AG04449 (cell line): ENCODE measurements at regions not wholly inside any gene's neighbourhood (a gene's known extent, or its start where the extent isn't known, plus 50 kb on each side); places are given as distances from the start of the nearest gene placed in this dataset.

Experiments
- CTCF ChIA-PET: fragments of 350-600 bp; formaldehyde crosslinking; extraction: SDS; loops from one replicate; lab custom pipeline; 2021; ENCODE audit warnings: antibody characterized with exemption; lab: Yijun Ruan, JAX
- POLR2A ChIA-PET: fragments of 400-600, 350-600 bp; formaldehyde crosslinking; extraction: SDS; loops from one replicate; lab custom pipeline; 2020; ENCODE audit warnings: antibody characterized with exemption, inconsistent platforms; lab: Yijun Ruan, JAX
- DNase-seq: peaks from one replicate; pipeline ENCODE4 v3.0.0-alpha.2; 2010; ENCODE audit warnings: low read depth, low spot score
- H3K4me3 ChIP-seq: 2 replicates; pipeline ENCODE4 v1.5.1; 2011; ENCODE audit warnings: low read depth, mild to moderate bottlenecking, control low read depth, low read length
- TF ChIP-seq, protein P1 (sequence below): IDR thresholded peaks from one replicate; pipeline ENCODE4 v1.5.1; 2011; ENCODE audit warnings: mild to moderate bottlenecking, moderate library complexity, low read length, control low read depth, inconsistent platforms; ENCODE audit not compliant: insufficient read depth; ENCODE audit errors: missing control alignments

DNA sequence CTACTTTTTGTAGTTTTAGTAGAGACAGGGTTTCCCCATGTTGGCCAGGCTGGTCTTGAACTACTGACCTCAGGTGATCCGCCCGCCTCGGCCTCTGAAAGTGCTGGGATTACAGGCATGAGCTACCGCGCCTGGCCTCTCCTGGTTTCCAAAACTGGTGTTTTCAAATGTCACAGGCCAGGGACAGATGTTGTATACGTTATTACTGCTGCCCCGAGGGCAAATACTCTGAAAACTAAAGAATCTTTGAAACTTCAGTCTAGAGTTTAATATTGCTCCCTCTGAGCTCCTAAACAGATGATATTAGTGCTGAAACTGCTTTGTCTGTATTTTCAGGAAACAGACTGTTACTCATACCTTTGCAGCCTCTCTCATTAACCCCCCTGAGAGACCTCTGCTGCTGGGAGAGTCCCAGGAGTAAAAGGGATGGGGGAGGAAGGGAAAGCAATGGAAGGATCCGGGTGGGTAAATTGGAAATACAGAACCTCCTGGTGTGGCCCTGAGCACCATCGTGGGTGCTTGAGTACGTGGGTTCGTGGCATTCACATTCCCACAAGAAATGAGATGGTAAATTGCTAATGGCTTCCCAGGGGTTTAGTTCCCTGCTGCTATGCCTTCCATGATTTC lies 96.3 kb upstream of the IGF1R start:
- CTCF ChIA-PET = no interaction called here
- H3K4me3 ChIP-seq = no peak overlapping the region

DNA sequence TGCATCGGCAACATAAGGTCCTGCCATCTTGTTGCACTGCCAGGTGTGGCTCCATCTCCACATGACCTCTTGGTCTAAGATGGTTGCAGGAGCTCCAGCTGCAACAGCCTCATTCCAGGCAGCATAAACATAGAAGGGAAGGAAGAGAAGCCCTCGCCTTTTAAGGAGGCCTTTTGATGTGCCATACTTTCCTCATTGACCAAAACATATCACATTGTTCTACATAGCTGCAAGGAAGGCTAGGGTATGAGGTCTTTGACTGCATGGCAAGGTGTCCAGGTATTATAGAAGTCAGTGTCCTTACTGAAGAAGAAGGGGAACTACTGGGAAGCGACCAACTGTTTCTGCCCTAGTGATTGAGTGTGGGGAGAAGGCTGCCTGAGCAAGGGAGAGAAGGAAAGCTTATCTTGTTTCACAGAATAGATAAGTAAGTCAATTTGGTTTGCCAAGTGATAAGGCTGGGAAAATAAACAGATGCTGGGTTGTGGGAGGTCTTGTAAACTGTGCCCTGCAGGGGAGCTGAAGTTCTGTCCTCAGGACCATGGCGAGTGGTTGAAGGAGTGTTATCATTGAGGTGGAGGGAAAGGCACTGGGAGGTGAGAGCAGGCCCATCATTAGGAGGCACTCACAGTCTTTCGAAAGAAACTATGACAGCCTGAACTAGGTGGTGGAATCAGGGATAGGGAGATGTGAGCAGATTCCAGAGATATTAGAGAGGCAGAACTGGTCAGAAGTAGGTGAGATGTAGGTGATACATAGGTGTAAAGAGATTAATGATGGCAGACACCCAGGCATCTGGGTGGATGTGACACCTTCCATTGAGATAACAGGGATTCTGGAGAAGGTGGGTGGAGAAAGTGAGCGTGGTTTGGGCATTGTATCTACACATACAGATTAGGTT lies 93.8 kb upstream of the IGF1R start:
- DNase-seq = no peak

More for the DNA sequence above, 96.3 kb upstream of the IGF1R start:
- DNase-seq = no peak
- TF ChIP-seq, protein P1, sequence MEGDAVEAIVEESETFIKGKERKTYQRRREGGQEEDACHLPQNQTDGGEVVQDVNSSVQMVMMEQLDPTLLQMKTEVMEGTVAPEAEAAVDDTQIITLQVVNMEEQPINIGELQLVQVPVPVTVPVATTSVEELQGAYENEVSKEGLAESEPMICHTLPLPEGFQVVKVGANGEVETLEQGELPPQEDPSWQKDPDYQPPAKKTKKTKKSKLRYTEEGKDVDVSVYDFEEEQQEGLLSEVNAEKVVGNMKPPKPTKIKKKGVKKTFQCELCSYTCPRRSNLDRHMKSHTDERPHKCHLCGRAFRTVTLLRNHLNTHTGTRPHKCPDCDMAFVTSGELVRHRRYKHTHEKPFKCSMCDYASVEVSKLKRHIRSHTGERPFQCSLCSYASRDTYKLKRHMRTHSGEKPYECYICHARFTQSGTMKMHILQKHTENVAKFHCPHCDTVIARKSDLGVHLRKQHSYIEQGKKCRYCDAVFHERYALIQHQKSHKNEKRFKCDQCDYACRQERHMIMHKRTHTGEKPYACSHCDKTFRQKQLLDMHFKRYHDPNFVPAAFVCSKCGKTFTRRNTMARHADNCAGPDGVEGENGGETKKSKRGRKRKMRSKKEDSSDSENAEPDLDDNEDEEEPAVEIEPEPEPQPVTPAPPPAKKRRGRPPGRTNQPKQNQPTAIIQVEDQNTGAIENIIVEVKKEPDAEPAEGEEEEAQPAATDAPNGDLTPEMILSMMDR = no peak
- POLR2A ChIA-PET = no interaction called here

DNA sequence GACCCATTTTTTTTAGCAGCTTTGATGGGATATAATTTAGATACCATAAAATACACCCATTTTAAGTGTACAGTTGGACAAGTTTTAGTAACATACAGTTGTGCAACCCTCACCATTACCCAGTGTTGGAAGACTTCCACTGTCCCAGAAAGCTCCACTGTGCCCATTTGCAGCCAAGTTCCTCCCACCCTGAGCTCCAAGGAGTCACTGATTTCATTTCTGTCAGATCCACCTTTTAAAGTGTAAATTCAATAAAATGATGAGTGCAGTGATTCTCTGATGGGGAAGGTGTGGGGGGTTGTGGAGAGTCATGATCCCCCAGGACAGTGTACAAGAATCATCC lies 93.2 kb upstream of the IGF1R start:
- TF ChIP-seq, protein P1 = no peak
- DNase-seq = no peak
- ChIA-PET POLR2A (no interaction called here), CTCF (no interaction called here)
- H3K4me3 ChIP-seq = no peak overlapping the region

More for the DNA sequence above, 93.8 kb upstream of the IGF1R start:
- TF ChIP-seq, protein P1 = no peak
- CTCF ChIA-PET = interaction anchor here (1.0 kb wide), 1 partner anchor 35 kb away, joined by 3 read pairs; no protein-coding TSS in a partner anchor
- H3K4me3 ChIP-seq = no peak overlapping the region
- POLR2A ChIA-PET = no interaction called here

DNA sequence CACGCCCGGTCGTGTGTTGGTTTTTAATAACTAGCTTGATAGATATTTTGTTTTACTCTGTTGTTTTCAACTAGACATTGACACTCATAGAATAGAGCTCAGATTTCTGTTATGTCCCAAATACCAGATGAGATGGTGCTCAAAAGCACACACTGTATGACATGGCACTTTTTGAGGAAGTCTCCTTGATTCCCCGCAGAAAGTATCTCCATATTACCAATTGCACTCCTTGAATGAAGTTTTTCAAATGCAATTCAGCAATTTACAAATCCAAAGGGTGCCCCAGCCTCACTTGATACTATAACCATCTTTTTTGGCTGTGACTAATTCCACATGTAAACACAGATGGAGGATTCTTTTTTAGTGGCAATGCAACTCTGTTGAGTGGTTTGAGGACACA lies 92.0 kb upstream of the IGF1R start:
- TF ChIP-seq, protein P1 = no peak
- no peak overlapping the region for H3K4me3 ChIP-seq
- no peak for DNase-seq
- POLR2A ChIA-PET = no interaction called here
- CTCF ChIA-PET = interaction anchor here (3.3 kb wide), 1 partner anchor 11 kb away, joined by 19 read pairs; no protein-coding TSS in a partner anchor

DNA sequence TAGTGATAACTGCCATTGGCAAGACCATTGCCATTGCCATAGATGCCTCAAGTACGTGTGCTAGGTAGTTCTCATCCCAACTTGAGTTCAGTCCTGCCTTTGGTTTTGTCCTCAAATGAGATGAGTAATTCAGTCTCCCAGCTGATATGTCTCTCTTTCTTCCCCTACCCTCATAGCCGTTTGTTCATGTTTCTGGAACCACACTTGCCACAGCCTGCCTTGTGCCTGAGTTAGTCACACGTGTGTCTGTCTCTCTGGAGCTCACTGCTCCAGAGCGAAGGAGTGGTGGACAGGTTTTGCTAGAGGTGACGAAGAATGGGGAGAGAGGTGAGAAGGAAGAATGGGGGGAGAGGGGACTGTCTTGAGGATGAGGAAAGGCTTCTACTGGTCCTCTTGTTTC lies 88.0 kb upstream of the IGF1R start:
- CTCF ChIA-PET = no interaction called here

More for the DNA sequence above, 88.0 kb upstream of the IGF1R start:
- TF ChIP-seq, protein P1 = no peak
- no peak overlapping the region for H3K4me3 ChIP-seq
- DNase-seq = no peak
- POLR2A ChIA-PET = no interaction called here
